IMR-90 (cell line): ENCODE measurements at regions not wholly inside any gene's neighbourhood (a gene's known extent, or its start where the extent isn't known, plus 50 kb on each side); places are given as distances from the start of the nearest gene placed in this dataset.

ENCODE experiments used
- BHLHE40 ChIP-seq: fragments of 150-350 bp; IDR thresholded peaks from 2 replicates; pipeline ENCODE4 v1.6.1; 2016; ENCODE audit warnings: mild to moderate bottlenecking, low read depth, low read length
- CHD1 ChIP-seq: IDR thresholded peaks from 2 replicates; pipeline ENCODE4 v1.6.1; 2012; ENCODE audit warnings: low read depth, low read length, improper control_type of control experiment
- FOS ChIP-seq: fragments of 150-350 bp; IDR thresholded peaks from 2 replicates; pipeline ENCODE4 v1.6.1; 2016; ENCODE audit warnings: low read depth, low read length
- MAFK ChIP-seq: IDR thresholded peaks from 2 replicates; pipeline ENCODE4 v1.6.1; 2012; ENCODE audit warnings: low read depth, low read length, improper control_type of control experiment
- MAZ ChIP-seq: IDR thresholded peaks from 2 replicates; pipeline ENCODE4 v1.6.1; 2012; ENCODE audit warnings: low read depth, mild to moderate bottlenecking, low read length, improper control_type of control experiment, moderate library complexity, borderline replicate concordance
- MXI1 ChIP-seq: IDR thresholded peaks from 2 replicates; pipeline ENCODE4 v1.6.1; 2012; ENCODE audit warnings: low read depth, mild to moderate bottlenecking, low read length, moderate library complexity, borderline replicate concordance
- NFE2L2 ChIP-seq: fragments of 150-350 bp; IDR thresholded peaks from 2 replicates; pipeline ENCODE4 v1.6.1; 2016; ENCODE audit warnings: low read depth, mild to moderate bottlenecking, low read length
- POLR2A ChIP-seq: IDR thresholded peaks from 2 replicates; pipeline ENCODE4 v1.6.1; 2012; ENCODE audit warnings: mild to moderate bottlenecking, low read depth, low read length
- RAD21 ChIP-seq: IDR thresholded peaks from 2 replicates; pipeline ENCODE4 v1.6.1; 2012; ENCODE audit warnings: low read length, improper control_type of control experiment
- RCOR1 ChIP-seq: IDR thresholded peaks from 2 replicates; pipeline ENCODE4 v1.6.1; 2012; ENCODE audit warnings: mild to moderate bottlenecking, low read length, improper control_type of control experiment; ENCODE audit not compliant: insufficient replicate concordance
- SMC3 ChIP-seq: fragments of 150-350 bp; IDR thresholded peaks from 2 replicates; pipeline ENCODE4 v1.6.1; 2016; ENCODE audit warnings: low read depth, mild to moderate bottlenecking, antibody characterized with exemption, low read length, moderate library complexity
- TF ChIP-seq, protein P1 (sequence below): conservative IDR thresholded peaks from 2 replicates; pipeline ENCODE4 v1.5.1; 2012; ENCODE audit warnings: mild to moderate bottlenecking, low read depth, low read length, improper control_type of control experiment
- TF ChIP-seq, protein P2 (sequence below): fragments of 150-350 bp; IDR thresholded peaks from 2 replicates; pipeline ENCODE4 v1.6.1; 2017; ENCODE audit warnings: mild to moderate bottlenecking, antibody characterized with exemption, low read length, low read depth
- TF ChIP-seq, protein P3 (sequence below): fragments of 150-350 bp; IDR thresholded peaks from 2 replicates; pipeline ENCODE4 v1.6.1; 2016; ENCODE audit warnings: low read depth, mild to moderate bottlenecking, low read length, moderate library complexity, borderline replicate concordance

DNA sequence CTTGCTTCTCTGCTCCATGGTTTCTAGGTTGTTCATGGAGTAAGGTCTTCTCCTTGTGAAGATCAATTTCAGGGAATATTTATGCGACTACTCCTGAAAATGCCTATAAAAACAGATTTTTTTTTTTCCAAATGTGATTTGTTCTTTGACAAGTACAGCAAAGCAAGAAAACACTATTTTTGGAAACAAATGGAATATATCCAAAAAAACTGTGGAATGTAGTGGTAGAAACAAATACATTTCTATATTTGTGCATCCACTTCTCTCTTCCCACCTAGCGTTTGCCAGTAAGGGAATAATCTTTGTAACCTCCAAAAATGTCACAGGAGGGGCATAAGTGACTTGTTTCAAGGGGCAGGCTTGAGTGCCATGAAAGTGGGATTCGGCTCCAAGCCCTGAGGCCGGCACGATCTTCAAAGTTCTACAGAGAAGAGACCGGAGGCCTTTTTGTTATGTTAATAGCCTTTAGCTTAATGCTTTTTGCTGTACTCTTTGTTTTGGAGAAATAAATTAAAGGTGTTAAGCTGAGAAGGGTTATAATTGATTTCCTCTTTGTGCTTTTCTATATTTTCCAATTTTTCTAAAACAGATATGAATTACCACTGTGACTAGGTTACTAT is 200.6 kb downstream of the NRP2 start:
- TF ChIP-seq RAD21 (no peak), BHLHE40 (no peak), MXI1 (no peak), MAZ (no peak), RCOR1 (no peak), NFE2L2 (no peak), POLR2A (no peak), SMC3 (no peak), FOS (no peak), CHD1 (no peak), MAFK (no peak)
- TF ChIP-seq, protein P1, sequence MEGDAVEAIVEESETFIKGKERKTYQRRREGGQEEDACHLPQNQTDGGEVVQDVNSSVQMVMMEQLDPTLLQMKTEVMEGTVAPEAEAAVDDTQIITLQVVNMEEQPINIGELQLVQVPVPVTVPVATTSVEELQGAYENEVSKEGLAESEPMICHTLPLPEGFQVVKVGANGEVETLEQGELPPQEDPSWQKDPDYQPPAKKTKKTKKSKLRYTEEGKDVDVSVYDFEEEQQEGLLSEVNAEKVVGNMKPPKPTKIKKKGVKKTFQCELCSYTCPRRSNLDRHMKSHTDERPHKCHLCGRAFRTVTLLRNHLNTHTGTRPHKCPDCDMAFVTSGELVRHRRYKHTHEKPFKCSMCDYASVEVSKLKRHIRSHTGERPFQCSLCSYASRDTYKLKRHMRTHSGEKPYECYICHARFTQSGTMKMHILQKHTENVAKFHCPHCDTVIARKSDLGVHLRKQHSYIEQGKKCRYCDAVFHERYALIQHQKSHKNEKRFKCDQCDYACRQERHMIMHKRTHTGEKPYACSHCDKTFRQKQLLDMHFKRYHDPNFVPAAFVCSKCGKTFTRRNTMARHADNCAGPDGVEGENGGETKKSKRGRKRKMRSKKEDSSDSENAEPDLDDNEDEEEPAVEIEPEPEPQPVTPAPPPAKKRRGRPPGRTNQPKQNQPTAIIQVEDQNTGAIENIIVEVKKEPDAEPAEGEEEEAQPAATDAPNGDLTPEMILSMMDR, result no peak
- TF ChIP-seq, protein P2, sequence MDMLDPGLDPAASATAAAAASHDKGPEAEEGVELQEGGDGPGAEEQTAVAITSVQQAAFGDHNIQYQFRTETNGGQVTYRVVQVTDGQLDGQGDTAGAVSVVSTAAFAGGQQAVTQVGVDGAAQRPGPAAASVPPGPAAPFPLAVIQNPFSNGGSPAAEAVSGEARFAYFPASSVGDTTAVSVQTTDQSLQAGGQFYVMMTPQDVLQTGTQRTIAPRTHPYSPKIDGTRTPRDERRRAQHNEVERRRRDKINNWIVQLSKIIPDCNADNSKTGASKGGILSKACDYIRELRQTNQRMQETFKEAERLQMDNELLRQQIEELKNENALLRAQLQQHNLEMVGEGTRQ, result no peak
- TF ChIP-seq, protein P3, sequence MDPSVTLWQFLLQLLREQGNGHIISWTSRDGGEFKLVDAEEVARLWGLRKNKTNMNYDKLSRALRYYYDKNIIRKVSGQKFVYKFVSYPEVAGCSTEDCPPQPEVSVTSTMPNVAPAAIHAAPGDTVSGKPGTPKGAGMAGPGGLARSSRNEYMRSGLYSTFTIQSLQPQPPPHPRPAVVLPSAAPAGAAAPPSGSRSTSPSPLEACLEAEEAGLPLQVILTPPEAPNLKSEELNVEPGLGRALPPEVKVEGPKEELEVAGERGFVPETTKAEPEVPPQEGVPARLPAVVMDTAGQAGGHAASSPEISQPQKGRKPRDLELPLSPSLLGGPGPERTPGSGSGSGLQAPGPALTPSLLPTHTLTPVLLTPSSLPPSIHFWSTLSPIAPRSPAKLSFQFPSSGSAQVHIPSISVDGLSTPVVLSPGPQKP, result no peak
